ENCODE measurements at regions not wholly inside any gene's neighbourhood (a gene's known extent, or its start where the extent isn't known, plus 50 kb on each side); places are given as distances from the start of the nearest gene placed in this dataset.
"Not testable (repeated sequence)": the region's sequence is repeated elsewhere in the genome, so short reads cannot be mapped to it uniquely, and the experiment has no call there.

DNA sequence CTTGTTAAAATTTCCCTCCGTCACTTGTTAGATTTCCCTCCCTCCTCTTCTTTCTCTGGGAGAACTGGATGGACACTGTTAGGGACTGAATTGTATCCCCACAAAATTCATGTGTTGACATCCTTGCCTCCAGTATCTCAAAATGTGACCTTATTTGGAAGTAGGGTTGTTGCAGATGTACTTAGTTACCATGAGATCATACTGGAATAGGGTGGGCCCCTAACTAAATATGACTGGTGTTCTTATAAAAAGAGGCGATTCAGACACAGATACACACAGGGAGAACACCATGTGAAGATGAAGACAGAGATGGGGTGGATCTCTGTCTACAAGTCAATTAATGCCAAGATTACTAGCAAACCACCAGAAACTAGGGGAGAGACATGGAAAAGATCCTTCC lies 139.5 kb downstream of the ALDH8A1 start:
- Histone ChIP-seq H3K27ac (replicated peaks) (no peak overlapping the region), H3K27me3 (ENCODE audit: insufficient read depth, poor library complexity, severe bottlenecking) (peaks cover 5% of the 10 kb centered on the region), H3K4me3 (replicated peaks; ENCODE audit: insufficient read depth, low read length) (no peak overlapping the region)
- TF ChIP-seq, protein P1, sequence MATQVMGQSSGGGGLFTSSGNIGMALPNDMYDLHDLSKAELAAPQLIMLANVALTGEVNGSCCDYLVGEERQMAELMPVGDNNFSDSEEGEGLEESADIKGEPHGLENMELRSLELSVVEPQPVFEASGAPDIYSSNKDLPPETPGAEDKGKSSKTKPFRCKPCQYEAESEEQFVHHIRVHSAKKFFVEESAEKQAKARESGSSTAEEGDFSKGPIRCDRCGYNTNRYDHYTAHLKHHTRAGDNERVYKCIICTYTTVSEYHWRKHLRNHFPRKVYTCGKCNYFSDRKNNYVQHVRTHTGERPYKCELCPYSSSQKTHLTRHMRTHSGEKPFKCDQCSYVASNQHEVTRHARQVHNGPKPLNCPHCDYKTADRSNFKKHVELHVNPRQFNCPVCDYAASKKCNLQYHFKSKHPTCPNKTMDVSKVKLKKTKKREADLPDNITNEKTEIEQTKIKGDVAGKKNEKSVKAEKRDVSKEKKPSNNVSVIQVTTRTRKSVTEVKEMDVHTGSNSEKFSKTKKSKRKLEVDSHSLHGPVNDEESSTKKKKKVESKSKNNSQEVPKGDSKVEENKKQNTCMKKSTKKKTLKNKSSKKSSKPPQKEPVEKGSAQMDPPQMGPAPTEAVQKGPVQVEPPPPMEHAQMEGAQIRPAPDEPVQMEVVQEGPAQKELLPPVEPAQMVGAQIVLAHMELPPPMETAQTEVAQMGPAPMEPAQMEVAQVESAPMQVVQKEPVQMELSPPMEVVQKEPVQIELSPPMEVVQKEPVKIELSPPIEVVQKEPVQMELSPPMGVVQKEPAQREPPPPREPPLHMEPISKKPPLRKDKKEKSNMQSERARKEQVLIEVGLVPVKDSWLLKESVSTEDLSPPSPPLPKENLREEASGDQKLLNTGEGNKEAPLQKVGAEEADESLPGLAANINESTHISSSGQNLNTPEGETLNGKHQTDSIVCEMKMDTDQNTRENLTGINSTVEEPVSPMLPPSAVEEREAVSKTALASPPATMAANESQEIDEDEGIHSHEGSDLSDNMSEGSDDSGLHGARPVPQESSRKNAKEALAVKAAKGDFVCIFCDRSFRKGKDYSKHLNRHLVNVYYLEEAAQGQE (IDR thresholded peaks at IDR 0.05; ENCODE audit: insufficient replicate concordance, low read depth), result no peak
- no peak for TF ChIP-seq GABPA (IDR thresholded peaks at IDR 0.05; ENCODE audit: low read depth)
- DNase-seq (ENCODE audit: low read depth in 1 of 2, low spot score in 1 of 2), result no peak

DNA sequence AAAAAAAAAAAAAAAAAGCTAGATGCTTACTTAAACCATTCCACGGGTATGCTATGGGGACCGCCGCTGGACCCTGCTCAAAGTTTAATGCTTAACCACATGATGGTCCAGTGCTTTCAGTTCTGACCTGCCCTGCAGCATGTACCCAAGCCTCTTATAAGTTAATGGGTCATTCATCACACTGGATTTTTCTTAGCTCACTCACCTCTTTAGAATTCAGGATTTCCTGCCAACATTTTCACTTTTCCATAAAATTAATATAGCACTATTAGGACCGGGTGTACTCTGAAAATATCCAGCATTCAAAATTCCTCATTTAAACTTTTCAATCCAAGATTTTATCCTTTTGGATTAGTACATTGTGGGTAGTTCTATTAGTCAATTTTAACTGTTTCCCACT lies 140.8 kb downstream of the ALDH8A1 start:
- no peak for DNase-seq (ENCODE audit: low read depth in 1 of 2, low spot score in 1 of 2)

DNA sequence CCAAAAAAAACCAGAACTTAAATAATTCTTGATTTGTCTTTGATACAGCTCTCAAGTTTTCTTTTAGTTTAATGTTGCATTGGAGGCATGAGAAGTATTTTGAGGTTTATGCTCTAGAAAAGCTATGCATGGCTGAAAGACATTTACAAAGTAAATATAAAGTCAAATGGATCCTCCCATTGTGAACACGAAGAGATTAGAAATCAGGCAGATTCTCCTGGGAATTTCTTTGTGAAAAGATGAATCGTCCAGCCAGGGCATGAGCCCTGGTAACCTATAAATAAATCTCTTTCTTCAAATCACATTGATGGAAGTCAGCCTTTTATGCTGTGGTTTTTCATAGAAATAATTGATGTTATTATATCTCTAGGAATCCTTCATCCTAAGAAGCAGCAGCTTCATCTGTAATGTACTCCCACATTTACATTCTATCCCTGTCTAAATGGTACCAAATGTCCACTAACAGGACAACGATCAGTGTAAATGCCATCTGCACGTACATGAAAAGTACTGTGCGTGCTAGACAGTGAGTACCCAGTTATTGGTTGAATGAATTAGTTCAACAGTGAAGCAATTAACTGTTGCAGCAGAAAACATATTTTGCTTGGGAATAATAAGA lies 143.6 kb downstream of the ALDH8A1 start:
- no peak for DNase-seq (ENCODE audit: low read depth in 1 of 2, low spot score in 1 of 2)
- H3K27me3 ChIP-seq (ENCODE audit: insufficient read depth, poor library complexity, severe bottlenecking), result peaks cover 5% of the 10 kb centered on the region
- no peak for TF ChIP-seq GABPA (IDR thresholded peaks at IDR 0.05; ENCODE audit: low read depth)
- no peak for TF ChIP-seq SPI1 (IDR thresholded peaks at IDR 0.05; ENCODE audit: borderline replicate concordance, low read depth)
- no peak for TF ChIP-seq POLR2AphosphoS5 (IDR thresholded peaks at IDR 0.05; ENCODE audit: low read depth)
- TF ChIP-seq, protein P1 (IDR thresholded peaks at IDR 0.05; ENCODE audit: insufficient replicate concordance, low read depth), result no peak
- TF ChIP-seq, protein P2, sequence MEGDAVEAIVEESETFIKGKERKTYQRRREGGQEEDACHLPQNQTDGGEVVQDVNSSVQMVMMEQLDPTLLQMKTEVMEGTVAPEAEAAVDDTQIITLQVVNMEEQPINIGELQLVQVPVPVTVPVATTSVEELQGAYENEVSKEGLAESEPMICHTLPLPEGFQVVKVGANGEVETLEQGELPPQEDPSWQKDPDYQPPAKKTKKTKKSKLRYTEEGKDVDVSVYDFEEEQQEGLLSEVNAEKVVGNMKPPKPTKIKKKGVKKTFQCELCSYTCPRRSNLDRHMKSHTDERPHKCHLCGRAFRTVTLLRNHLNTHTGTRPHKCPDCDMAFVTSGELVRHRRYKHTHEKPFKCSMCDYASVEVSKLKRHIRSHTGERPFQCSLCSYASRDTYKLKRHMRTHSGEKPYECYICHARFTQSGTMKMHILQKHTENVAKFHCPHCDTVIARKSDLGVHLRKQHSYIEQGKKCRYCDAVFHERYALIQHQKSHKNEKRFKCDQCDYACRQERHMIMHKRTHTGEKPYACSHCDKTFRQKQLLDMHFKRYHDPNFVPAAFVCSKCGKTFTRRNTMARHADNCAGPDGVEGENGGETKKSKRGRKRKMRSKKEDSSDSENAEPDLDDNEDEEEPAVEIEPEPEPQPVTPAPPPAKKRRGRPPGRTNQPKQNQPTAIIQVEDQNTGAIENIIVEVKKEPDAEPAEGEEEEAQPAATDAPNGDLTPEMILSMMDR (IDR thresholded peaks at IDR 0.05; ENCODE audit: insufficient read depth, low read length), result no peak
- no peak overlapping the region for H3K27ac ChIP-seq (replicated peaks)
- H3K4me3 ChIP-seq (replicated peaks; ENCODE audit: insufficient read depth, low read length), result no peak overlapping the region

More for the DNA sequence above, 140.8 kb downstream of the ALDH8A1 start:
- Histone ChIP-seq H3K27ac (replicated peaks) (no peak overlapping the region), H3K27me3 (ENCODE audit: insufficient read depth, poor library complexity, severe bottlenecking) (peaks cover 5% of the 10 kb centered on the region), H3K4me3 (replicated peaks; ENCODE audit: insufficient read depth, low read length) (no peak overlapping the region)
- TF ChIP-seq, protein P1 (IDR thresholded peaks at IDR 0.05; ENCODE audit: insufficient replicate concordance, low read depth), result no peak

DNA sequence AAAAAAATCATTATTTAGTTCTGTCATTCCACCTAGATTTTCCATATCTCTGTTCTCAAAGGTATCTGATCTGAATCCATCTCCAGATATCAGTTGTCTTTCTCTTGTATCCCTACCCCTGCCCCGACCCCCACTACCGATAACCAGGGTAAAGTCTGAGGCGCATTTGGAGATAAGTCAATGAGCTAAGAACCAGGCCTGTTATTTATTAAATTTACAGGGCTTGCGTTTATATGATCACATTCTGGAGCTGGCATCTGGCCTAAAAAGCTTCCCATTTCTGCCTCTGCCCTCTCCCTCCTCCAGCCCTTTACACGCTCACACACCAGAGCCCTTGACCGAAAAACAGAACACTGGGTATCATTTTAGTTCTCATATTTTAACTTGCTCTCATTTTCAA lies 144.7 kb downstream of the ALDH8A1 start:
- Histone ChIP-seq H3K4me3 (replicated peaks; ENCODE audit: insufficient read depth, low read length) (no peak overlapping the region), H3K27me3 (ENCODE audit: insufficient read depth, poor library complexity, severe bottlenecking) (no peaks in the 10 kb centered on the region), H3K27ac (replicated peaks) (no peak overlapping the region)
- DNase-seq (ENCODE audit: low read depth in 1 of 2, low spot score in 1 of 2), result no peak
- TF ChIP-seq, protein P1 (IDR thresholded peaks at IDR 0.05; ENCODE audit: insufficient replicate concordance, low read depth), result no peak
- no peak for TF ChIP-seq POLR2AphosphoS5 (IDR thresholded peaks at IDR 0.05; ENCODE audit: low read depth)
- TF ChIP-seq SPI1 (IDR thresholded peaks at IDR 0.05; ENCODE audit: borderline replicate concordance, low read depth), result no peak
- no peak for TF ChIP-seq GABPA (IDR thresholded peaks at IDR 0.05; ENCODE audit: low read depth)
- TF ChIP-seq, protein P2 (IDR thresholded peaks at IDR 0.05; ENCODE audit: insufficient read depth, low read length), result no peak

DNA sequence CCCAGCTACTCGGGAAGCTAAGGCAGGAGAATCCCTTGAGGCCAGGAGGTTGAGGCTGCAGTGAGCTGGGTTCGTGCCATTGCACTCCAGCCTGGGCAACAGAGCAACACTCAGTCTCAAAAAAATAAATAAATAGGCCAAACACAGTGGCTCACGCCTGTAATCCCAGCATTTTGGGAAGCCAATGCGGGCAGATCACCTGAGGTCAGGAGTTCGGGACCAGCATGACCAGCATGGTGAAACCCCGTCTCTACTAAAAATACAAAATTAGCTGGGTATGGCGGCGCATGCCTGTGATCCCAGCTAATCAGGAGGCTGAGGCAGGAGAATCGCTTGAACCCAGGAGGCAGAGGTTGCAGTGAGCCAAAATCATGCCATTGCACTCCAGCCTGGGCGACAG lies 145.6 kb downstream of the ALDH8A1 start:
- H3K27me3 ChIP-seq (ENCODE audit: insufficient read depth, poor library complexity, severe bottlenecking); DNase-seq (ENCODE audit: low read depth in 1 of 2, low spot score in 1 of 2); H3K27ac ChIP-seq (replicated peaks); H3K4me3 ChIP-seq (replicated peaks; ENCODE audit: insufficient read depth, low read length): not testable (repeated sequence)

Measured in HL-60 (cell line).